ENCODE measurements at regions not wholly inside any gene's neighbourhood (a gene's known extent, or its start where the extent isn't known, plus 50 kb on each side); places are given as distances from the start of the nearest gene placed in this dataset.

GRCh38 chr7:94323844-94324243, 70.9 kb upstream of the COL1A2 start:
- no peak for DNase-seq

- DNase-seq = no peak
These were observed 70.1 kb upstream of the COL1A2 start for GRCh38 chr7:94324380-94325121.

- DNase-seq = no peak
These were observed 69.6 kb upstream of the COL1A2 start for GRCh38 chr7:94325122-94325475.

- no peak for DNase-seq
These were observed 64.2 kb upstream of the COL1A2 start for GRCh38 chr7:94330269-94331020.

GRCh38 chr7:94332571-94332970, 62.1 kb upstream of the COL1A2 start:
- DNase-seq = no peak

- DNase-seq = no peak
These were observed 60.9 kb upstream of the COL1A2 start for GRCh38 chr7:94333810-94334209.

GRCh38 chr7:94335586-94335985, 59.1 kb upstream of the COL1A2 start:
- DNase-seq = no peak

- DNase-seq = no peak
These were observed 58.7 kb upstream of the COL1A2 start for GRCh38 chr7:94336009-94336408.

- DNase-seq = no peak
These were observed 55.7 kb upstream of the COL1A2 start for GRCh38 chr7:94338921-94339371.

- no peak for DNase-seq
These were observed 49.9 kb upstream of the COL1A2 start for GRCh38 chr7:94344826-94345225.
